Astrocyte (in vitro differentiated cells and primary cell): ENCODE measurements at regions not wholly inside any gene's neighbourhood (a gene's known extent, or its start where the extent isn't known, plus 50 kb on each side); places are given as distances from the start of the nearest gene placed in this dataset.

Experiments
- DNase-seq: peaks from one replicate; pipeline ENCODE4 v3.0.0-alpha.2; 2010; ENCODE audit warnings: low read depth
- FAIRE-seq: peaks from 2 replicates; lab custom pipeline; 2011; peaks lifted over from hg19 to GRCh38; lab: Jason Lieb, UNC
- H2AFZ ChIP-seq: 2 replicates; pipeline ENCODE4 v1.6.0; 2012; ENCODE audit warnings: low read depth, low read length, inconsistent platforms
- H3K27ac ChIP-seq: 2 replicates; pipeline ENCODE4 v1.5.1; 2011; ENCODE audit warnings: low read depth, low read length, inconsistent platforms
- H3K27me3 ChIP-seq: 2 replicates; pipeline ENCODE4 v1.6.0; 2011; ENCODE audit warnings: low read length, inconsistent platforms; ENCODE audit not compliant: insufficient read depth
- H3K36me3 ChIP-seq: 2 replicates; pipeline ENCODE4 v1.5.1; 2011; ENCODE audit warnings: low read length, inconsistent platforms; ENCODE audit not compliant: insufficient read depth
- H3K4me1 ChIP-seq: 2 replicates; pipeline ENCODE4 v1.5.1; 2011; ENCODE audit warnings: low read length, inconsistent platforms; ENCODE audit not compliant: insufficient read depth
- H3K4me2 ChIP-seq: 2 replicates; pipeline ENCODE4 v1.6.0; 2012; ENCODE audit warnings: low read length, inconsistent platforms
- H3K4me3 ChIP-seq: 2 replicates; pipeline ENCODE4 v1.5.1; 2011; ENCODE audit warnings: low read depth, mild to moderate bottlenecking, low read length, inconsistent platforms; ENCODE audit not compliant: insufficient read depth
- H3K79me2 ChIP-seq: 2 replicates; pipeline ENCODE4 v1.6.0; 2012; ENCODE audit warnings: mild to moderate bottlenecking, low read length, inconsistent platforms; ENCODE audit not compliant: insufficient read depth
- H3K9ac ChIP-seq: 2 replicates; pipeline ENCODE4 v1.6.0; 2012; ENCODE audit warnings: mild to moderate bottlenecking, low read length, inconsistent platforms
- H3K9me3 ChIP-seq: 2 replicates; pipeline ENCODE4 v1.5.1; 2012; ENCODE audit warnings: low read depth, mild to moderate bottlenecking, low read length, inconsistent platforms; ENCODE audit not compliant: insufficient read depth
- H4K20me1 ChIP-seq: 2 replicates; pipeline ENCODE4 v1.6.0; 2012; ENCODE audit warnings: low read length, inconsistent platforms; ENCODE audit not compliant: insufficient read depth
- H3K27ac Mint-ChIP-seq: one replicate; pipeline ENCODE4 v1.8.0; 2021; ENCODE audit warnings: mild to moderate bottlenecking, mixed read lengths; ENCODE audit not compliant: unreplicated experiment
- H3K27me3 Mint-ChIP-seq: one replicate; pipeline ENCODE4 v1.8.0; 2021; ENCODE audit warnings: low read depth, mixed read lengths; ENCODE audit not compliant: unreplicated experiment
- H3K36me3 Mint-ChIP-seq: one replicate; pipeline ENCODE4 v1.8.0; 2021; ENCODE audit warnings: low read depth, mixed read lengths; ENCODE audit not compliant: unreplicated experiment
- H3K4me1 Mint-ChIP-seq: one replicate; pipeline ENCODE4 v1.8.0; 2021; ENCODE audit warnings: low read depth, mixed read lengths; ENCODE audit not compliant: unreplicated experiment
- H3K4me3 Mint-ChIP-seq: one replicate; pipeline ENCODE4 v1.8.0; 2021; ENCODE audit warnings: mild to moderate bottlenecking, moderate library complexity, mixed read lengths; ENCODE audit not compliant: unreplicated experiment
- H3K9me3 Mint-ChIP-seq: one replicate; pipeline ENCODE4 v1.8.0; 2021; ENCODE audit warnings: mild to moderate bottlenecking, mixed read lengths; ENCODE audit not compliant: unreplicated experiment
- EZH2 ChIP-seq: IDR thresholded peaks from 2 replicates; pipeline ENCODE4 v1.6.1; 2012; ENCODE audit warnings: mild to moderate bottlenecking, low read length, inconsistent platforms; ENCODE audit not compliant: insufficient read depth
- TF ChIP-seq, protein P1 (sequence below): IDR thresholded peaks from 2 replicates; pipeline ENCODE4 v1.5.1; 2011; ENCODE audit warnings: low read depth, mild to moderate bottlenecking, inconsistent platforms, low read length, moderate library complexity; ENCODE audit not compliant: insufficient read depth

- no peak for FAIRE-seq
- no peak for DNase-seq
- Histone ChIP-seq H3K4me3 (no peak overlapping the region), H3K27ac (no peak overlapping the region), H3K9ac (no peak overlapping the region), H3K27me3 (no peaks in the 10 kb centered on the region), H3K4me2 (no peak overlapping the region), H4K20me1 (no peaks in the 10 kb centered on the region), H3K4me1 (no peaks in the 10 kb centered on the region), H3K79me2 (no peaks in the 10 kb centered on the region), H3K36me3 (no peaks in the 10 kb centered on the region), H2AFZ (no peak overlapping the region), H3K9me3 (no peaks in the 10 kb centered on the region)
- Mint-ChIP-seq H3K4me3 (no peak overlapping the region), H3K36me3 (no peaks in the 10 kb centered on the region), H3K4me1 (no peaks in the 10 kb centered on the region), H3K27ac (no peak overlapping the region), H3K27me3 (no peaks in the 10 kb centered on the region), H3K9me3 (no peaks in the 10 kb centered on the region)
- no peak for TF ChIP-seq EZH2
- TF ChIP-seq, protein P1, sequence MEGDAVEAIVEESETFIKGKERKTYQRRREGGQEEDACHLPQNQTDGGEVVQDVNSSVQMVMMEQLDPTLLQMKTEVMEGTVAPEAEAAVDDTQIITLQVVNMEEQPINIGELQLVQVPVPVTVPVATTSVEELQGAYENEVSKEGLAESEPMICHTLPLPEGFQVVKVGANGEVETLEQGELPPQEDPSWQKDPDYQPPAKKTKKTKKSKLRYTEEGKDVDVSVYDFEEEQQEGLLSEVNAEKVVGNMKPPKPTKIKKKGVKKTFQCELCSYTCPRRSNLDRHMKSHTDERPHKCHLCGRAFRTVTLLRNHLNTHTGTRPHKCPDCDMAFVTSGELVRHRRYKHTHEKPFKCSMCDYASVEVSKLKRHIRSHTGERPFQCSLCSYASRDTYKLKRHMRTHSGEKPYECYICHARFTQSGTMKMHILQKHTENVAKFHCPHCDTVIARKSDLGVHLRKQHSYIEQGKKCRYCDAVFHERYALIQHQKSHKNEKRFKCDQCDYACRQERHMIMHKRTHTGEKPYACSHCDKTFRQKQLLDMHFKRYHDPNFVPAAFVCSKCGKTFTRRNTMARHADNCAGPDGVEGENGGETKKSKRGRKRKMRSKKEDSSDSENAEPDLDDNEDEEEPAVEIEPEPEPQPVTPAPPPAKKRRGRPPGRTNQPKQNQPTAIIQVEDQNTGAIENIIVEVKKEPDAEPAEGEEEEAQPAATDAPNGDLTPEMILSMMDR: no peak
Measured at GRCh38 chr3:164200053-164200823, 878.1 kb downstream of the SI start.

DNA sequence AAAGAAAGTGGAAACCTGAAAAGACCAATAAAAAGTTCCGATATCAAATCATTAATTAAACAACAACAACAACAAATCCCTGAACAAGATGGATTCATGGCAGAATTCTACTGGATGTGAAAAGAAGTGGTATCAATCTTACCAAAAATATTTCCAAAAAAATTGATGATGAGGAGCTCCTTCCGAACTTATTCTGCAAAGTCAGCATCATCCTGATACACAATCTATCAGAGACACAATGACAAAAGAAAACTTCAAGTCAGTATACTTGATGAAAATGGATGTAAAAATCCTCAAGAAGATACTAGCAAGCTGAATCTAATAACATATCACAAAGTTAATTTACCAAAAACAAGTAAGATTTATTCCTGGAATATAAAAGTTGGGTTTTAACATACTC, 881.8 kb downstream of the SI start:
- Mint-ChIP-seq H3K4me1 (no peaks in the 10 kb centered on the region), H3K4me3 (no peak overlapping the region), H3K27ac (no peak overlapping the region), H3K36me3 (no peaks in the 10 kb centered on the region), H3K9me3 (no peaks in the 10 kb centered on the region), H3K27me3 (no peaks in the 10 kb centered on the region)
- Histone ChIP-seq H3K27me3 (no peaks in the 10 kb centered on the region), H3K9ac (no peak overlapping the region), H3K36me3 (no peaks in the 10 kb centered on the region), H3K4me3 (no peak overlapping the region), H4K20me1 (no peaks in the 10 kb centered on the region), H3K9me3 (peaks cover 4% of the 10 kb centered on the region), H3K27ac (no peak overlapping the region), H3K79me2 (no peaks in the 10 kb centered on the region), H3K4me2 (no peak overlapping the region), H3K4me1 (no peaks in the 10 kb centered on the region), H2AFZ (no peak overlapping the region)
- FAIRE-seq (no peak), DNase-seq (no peak)
- TF ChIP-seq, protein P1: no peak
- TF ChIP-seq EZH2: no peak

- no peak overlapping the region for H3K27ac ChIP-seq
- H3K4me2 ChIP-seq: no peak overlapping the region
- DNase-seq (no peak), FAIRE-seq (no peak)
- no peaks in the 10 kb centered on the region for H3K4me1 ChIP-seq
- H3K9ac ChIP-seq: no peak overlapping the region
- H3K79me2 ChIP-seq: no peaks in the 10 kb centered on the region
- Mint-ChIP-seq H3K27ac (no peak overlapping the region), H3K27me3 (no peaks in the 10 kb centered on the region), H3K4me3 (no peak overlapping the region), H3K4me1 (no peaks in the 10 kb centered on the region), H3K9me3 (no peaks in the 10 kb centered on the region), H3K36me3 (no peaks in the 10 kb centered on the region)
- TF ChIP-seq EZH2: no peak
- H3K4me3 ChIP-seq: no peak overlapping the region
- no peaks in the 10 kb centered on the region for H3K36me3 ChIP-seq
- no peaks in the 10 kb centered on the region for H3K27me3 ChIP-seq
- no peaks in the 10 kb centered on the region for H4K20me1 ChIP-seq
- peaks cover 4% of the 10 kb centered on the region for H3K9me3 ChIP-seq
- no peak overlapping the region for H2AFZ ChIP-seq
Measured at GRCh38 chr3:164194842-164195241, 883.5 kb downstream of the SI start.
